Ovary (tissue), 7 donors: ENCODE measurements at regions not wholly inside any gene's neighbourhood (a gene's known extent, or its start where the extent isn't known, plus 50 kb on each side); places are given as distances from the start of the nearest gene placed in this dataset.
A peak's percentile ranks its signal among the peaks of the same experiment; 100 is the strongest.

Experiments
- DNase-seq, 5 donors: peaks; one replicate each; pipeline ENCODE4 v3.0.0-alpha.2; 2019 to 2020
- H3K27ac ChIP-seq, 2 donors: fragments of 200-600 bp; one replicate each; pipeline versions ENCODE4 v1.5.1 to v1.8.0; 2019 to 2022
- H3K27me3 ChIP-seq: fragments of 200-600 bp; one replicate; pipeline ENCODE4 v1.8.0; 2022
- H3K36me3 ChIP-seq: fragments of 200-600 bp; sonication (generic); one replicate; pipeline ENCODE4 v1.5.1; 2019
- H3K4me1 ChIP-seq: one replicate; pipeline ENCODE4 v1.8.1; 2013; ENCODE audit warnings: mild to moderate bottlenecking, moderate library complexity; ENCODE audit not compliant: insufficient read depth
- H3K4me3 ChIP-seq: fragments of 200-600 bp; sonication (generic); one replicate; pipeline ENCODE4 v1.5.1; 2017
- H3K9me3 ChIP-seq, 2 donors: fragments of 200-600 bp in 1 of 2; sonication (generic) in 1 of 2; one replicate each; pipeline versions ENCODE4 v1.5.1 to v1.8.1; 2013 to 2019; ENCODE audit warnings: mild to moderate bottlenecking in 1 of 2, moderate library complexity in 1 of 2
- EP300 ChIP-seq: sonication (generic); formaldehyde crosslinking; IDR thresholded peaks from one replicate; pipeline ENCODE4 v1.6.1; 2017; ENCODE audit warnings: antibody characterized with exemption
- POLR2A ChIP-seq: fragments of 450-650 bp; IDR thresholded peaks from one replicate; pipeline ENCODE4 v1.6.1; 2017; ENCODE audit warnings: antibody characterized with exemption, mild to moderate bottlenecking, moderate library complexity
- WGBS, 3 donors: extraction: QIAGEN DNeasy Blood & Tissue Kit in 1 of 3; methylation state at CpG; one replicate each; pipeline versions ENCODE4 v1.1.5 to v1.1.7; 2013 to 2017; 5-methylcytosine and 5-hydroxymethylcytosine counted together
- intact Hi-C, 4 donors: fragments of 100-400 bp; cut with DNase I; formaldehyde crosslinking; loops; one replicate each; pipeline versions ENCODE4 v1.11.0 to v1.15.1; 2022 to 2023
- TF ChIP-seq, protein P1 (sequence below), 3 donors: fragments of 450-650 bp in 2 of 3; fragments of 200-600 bp in 1 of 3; IDR thresholded peaks; one replicate each; pipeline versions ENCODE4 v1.5.1 to v1.8.0; 2016 to 2022; ENCODE audit warnings: antibody characterized with exemption in 3 of 3, mild to moderate bottlenecking in 1 of 3
- donor health status: DM: no; HTN: no; CAD: no; lungs with moderate emphysema.
- donor health status: DM: no; HTN: no; CAD: no.
- donor health status: Bipolar disorder and iron deficiency.
- donor health status: DM: no; HTN: no; CAD: no.
- donor health status: DM: yes; HTN: yes; CAD: no.

DNA sequence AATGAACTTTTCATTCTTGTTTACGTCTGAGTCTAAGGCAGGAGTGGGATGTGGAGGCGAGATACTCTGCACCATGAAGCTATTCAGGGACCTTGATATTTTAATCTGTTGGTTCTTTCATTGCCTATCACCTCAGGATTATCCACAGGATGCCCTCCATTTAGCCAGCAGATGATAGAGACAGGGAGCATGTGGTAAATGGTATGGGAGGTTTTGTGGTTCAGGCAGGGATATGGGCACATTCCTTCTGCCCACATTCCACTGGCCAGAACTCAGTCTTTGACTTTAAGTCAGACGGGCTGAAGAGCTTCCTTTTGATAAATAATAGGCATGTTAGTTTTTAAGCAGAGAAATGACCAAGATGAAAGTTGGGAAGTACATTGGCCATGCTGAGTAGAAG lies 548.0 kb upstream of the CCDC54 start:
- H3K9me3 ChIP-seq = no peaks in the 10 kb centered on the region
- no peaks in the 10 kb centered on the region for H3K27me3 ChIP-seq
- no peak for TF ChIP-seq EP300
- intact Hi-C loops = no loop called here
- no peaks in the 10 kb centered on the region for H3K4me1 ChIP-seq
- H3K36me3 ChIP-seq = no peaks in the 10 kb centered on the region
- H3K27ac ChIP-seq = no peak overlapping the region
- H3K4me3 ChIP-seq = no peak overlapping the region
- WGBS, 3 donors = 47 to 68% (median 54%) methylated on average over 3 of the region's 3 CpGs
- DNase-seq = no peak

DNA sequence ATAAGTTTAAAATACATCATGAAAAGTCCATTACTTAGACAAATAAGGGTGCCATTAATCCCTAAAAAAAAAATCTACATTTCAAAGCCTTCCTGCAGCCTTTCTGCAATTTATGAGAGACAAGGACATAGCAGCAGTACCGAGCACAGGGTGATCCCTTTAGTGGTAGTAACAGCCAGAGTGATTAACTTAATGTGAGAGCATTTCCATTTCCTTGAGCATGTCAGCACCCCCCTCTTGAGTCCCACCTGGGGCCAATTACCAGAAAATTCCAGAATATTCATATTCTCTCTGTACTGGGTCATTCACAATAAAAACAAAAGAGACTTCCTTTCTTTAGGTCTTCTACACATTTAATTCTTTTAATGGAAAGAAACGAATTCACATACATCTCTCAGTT lies 546.9 kb upstream of the CCDC54 start:
- no peaks in the 10 kb centered on the region for H3K4me1 ChIP-seq
- DNase-seq = no peak
- H3K4me3 ChIP-seq = no peak overlapping the region
- WGBS, 3 donors = 89 to 93% (median 92%) methylated on average over 2 of the region's 2 CpGs
- no peak overlapping the region for H3K27ac ChIP-seq
- TF ChIP-seq, protein P1, sequence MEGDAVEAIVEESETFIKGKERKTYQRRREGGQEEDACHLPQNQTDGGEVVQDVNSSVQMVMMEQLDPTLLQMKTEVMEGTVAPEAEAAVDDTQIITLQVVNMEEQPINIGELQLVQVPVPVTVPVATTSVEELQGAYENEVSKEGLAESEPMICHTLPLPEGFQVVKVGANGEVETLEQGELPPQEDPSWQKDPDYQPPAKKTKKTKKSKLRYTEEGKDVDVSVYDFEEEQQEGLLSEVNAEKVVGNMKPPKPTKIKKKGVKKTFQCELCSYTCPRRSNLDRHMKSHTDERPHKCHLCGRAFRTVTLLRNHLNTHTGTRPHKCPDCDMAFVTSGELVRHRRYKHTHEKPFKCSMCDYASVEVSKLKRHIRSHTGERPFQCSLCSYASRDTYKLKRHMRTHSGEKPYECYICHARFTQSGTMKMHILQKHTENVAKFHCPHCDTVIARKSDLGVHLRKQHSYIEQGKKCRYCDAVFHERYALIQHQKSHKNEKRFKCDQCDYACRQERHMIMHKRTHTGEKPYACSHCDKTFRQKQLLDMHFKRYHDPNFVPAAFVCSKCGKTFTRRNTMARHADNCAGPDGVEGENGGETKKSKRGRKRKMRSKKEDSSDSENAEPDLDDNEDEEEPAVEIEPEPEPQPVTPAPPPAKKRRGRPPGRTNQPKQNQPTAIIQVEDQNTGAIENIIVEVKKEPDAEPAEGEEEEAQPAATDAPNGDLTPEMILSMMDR (IDR thresholded peaks at IDR 0.05) = no peak
- no peak for TF ChIP-seq POLR2A
- TF ChIP-seq EP300 = no peak
- no peaks in the 10 kb centered on the region for H3K9me3 ChIP-seq
- intact Hi-C loops = no loop called here
- H3K36me3 ChIP-seq = no peaks in the 10 kb centered on the region
- H3K27me3 ChIP-seq = no peaks in the 10 kb centered on the region

DNA sequence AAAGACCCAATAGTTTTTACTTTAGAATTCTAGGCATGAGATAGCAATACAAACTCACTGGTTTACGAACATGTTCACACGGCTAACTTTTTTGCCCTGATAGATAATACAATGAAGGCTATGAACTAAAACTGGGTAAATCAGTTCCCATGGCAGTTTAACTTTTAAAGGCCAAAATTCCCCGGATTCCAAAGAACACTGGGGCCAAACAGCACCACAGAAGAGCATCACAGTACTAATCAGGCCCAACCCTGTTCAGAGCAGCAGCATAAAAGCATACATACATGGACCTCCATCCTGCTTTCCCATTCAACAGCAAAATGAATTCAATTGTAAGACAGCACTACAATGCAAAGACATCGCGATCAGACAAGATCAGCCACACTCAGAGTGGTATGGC lies 540.3 kb upstream of the CCDC54 start:
- H3K27ac ChIP-seq = no peak overlapping the region
- H3K4me3 ChIP-seq = no peak overlapping the region
- TF ChIP-seq, protein P1 (IDR thresholded peaks at IDR 0.05) = no peak
- no peak for TF ChIP-seq POLR2A
- TF ChIP-seq EP300 = no peak
- 52 to 65% (median 59%) methylated on average over 5 of the region's 5 CpGs for WGBS, 3 donors
- no peak for DNase-seq
- no peaks in the 10 kb centered on the region for H3K36me3 ChIP-seq
- H3K4me1 ChIP-seq = peaks cover 1% of the 10 kb centered on the region
- intact Hi-C loops = no loop called here
- H3K27me3 ChIP-seq = no peaks in the 10 kb centered on the region
- H3K9me3 ChIP-seq = no peaks in the 10 kb centered on the region

DNA sequence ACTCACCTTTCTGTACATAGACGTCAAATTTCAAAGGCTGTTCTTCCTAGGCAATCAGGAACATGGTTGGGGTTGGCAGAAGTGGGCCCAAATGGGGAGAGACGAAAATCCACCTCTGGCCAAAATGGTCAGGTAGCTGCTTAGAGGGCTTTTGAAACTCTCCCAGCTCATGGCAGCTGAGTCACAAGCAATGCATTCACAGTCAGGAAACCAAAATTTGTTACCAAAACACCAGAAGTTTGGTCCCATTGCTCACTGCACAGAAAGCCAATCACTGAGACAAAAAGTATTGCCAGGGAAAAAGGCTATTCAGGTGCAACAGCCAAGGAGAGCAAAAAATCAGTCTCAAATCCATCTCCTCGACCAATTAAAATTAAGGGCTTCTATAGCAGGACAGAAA lies 539.6 kb upstream of the CCDC54 start:
- Histone ChIP-seq H3K4me3 (no peak overlapping the region), H3K4me1 (peaks cover 1% of the 10 kb centered on the region), H3K27me3 (no peaks in the 10 kb centered on the region), H3K9me3 (no peaks in the 10 kb centered on the region), H3K27ac (no peak overlapping the region), H3K36me3 (no peaks in the 10 kb centered on the region)
- WGBS, 3 donors = 97 to 99% (median 98%) methylated on average over 3 of the region's 3 CpGs
- TF ChIP-seq POLR2A = no peak
- TF ChIP-seq EP300 = no peak
- TF ChIP-seq, protein P1 (IDR thresholded peaks at IDR 0.05) = no peak
- intact Hi-C loops = no loop called here
- DNase-seq = no peak

DNA sequence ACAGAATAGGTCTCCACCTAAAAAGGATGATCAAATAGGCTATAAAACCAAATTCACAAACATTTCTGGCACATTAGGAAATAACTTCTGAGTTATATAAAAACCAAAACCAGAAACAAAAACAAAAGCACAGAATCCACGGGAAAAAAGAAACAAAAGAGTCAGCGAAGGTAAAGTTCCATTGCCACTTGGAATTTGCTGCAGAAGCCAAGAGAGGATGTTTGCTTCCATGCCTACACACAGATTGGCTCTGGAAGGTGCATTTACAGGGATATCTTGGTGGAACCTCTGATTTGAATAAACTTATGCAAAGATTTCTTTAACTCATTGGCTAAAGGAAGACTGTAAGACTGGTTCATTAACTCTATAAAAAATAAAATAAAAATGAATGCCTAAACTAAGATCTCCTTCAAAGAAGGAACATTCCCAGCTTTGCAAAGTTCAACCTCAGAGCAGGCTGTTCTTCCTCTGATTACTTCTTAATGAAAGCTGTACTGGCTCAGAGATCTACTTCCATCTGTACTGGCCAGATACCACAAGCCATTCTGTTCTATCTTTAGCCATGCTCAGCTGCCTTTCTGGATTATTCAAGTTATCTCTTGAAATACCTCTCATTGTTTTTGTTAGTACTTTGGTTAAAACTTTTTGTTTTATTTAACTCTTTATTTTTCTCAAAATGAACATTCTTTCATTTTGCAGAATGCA lies 537.5 kb upstream of the CCDC54 start:
- WGBS, 3 donors = 2 to 13% (median 4%) methylated on average over 2 of the region's 2 CpGs
- Histone ChIP-seq H3K27me3 (no peaks in the 10 kb centered on the region), H3K9me3 (no peaks in the 10 kb centered on the region), H3K4me1 (peaks cover 1% of the 10 kb centered on the region), H3K27ac (peak overlapping the region in 1 of 2 donors; percentile 31), H3K36me3 (no peaks in the 10 kb centered on the region), H3K4me3 (no peak overlapping the region)
- no peak for DNase-seq
- intact Hi-C loops = no loop called here
- TF ChIP-seq, protein P1 (IDR thresholded peaks at IDR 0.05) = no peak
- TF ChIP-seq EP300 (no peak), POLR2A (no peak)
